Retina (tissue), 1 donor: ENCODE measurements at regions not wholly inside any gene's neighbourhood (a gene's known extent, or its start where the extent isn't known, plus 50 kb on each side); places are given as distances from the start of the nearest gene placed in this dataset.

Experiments
- DNase-seq: peaks from one replicate; pipeline ENCODE4 v3.0.0-alpha.2; 2016

- DNase-seq: no peak
Measured at GRCh38 chr18:24992491-24992890, 359.5 kb downstream of the ZNF521 start.

GRCh38 chr18:24993628-24994027 lies 358.3 kb downstream of the ZNF521 start:
- no peak for DNase-seq

GRCh38 chr18:24995056-24995455 lies 356.9 kb downstream of the ZNF521 start:
- no peak for DNase-seq

- DNase-seq: no peak
Measured at GRCh38 chr18:24995755-24996154, 356.2 kb downstream of the ZNF521 start.

- DNase-seq: no peak
Measured at GRCh38 chr18:24999650-25000267, 352.2 kb downstream of the ZNF521 start.

- DNase-seq: no peak
Measured at GRCh38 chr18:25001803-25002202, 350.2 kb downstream of the ZNF521 start.

- DNase-seq: no peak
Measured at GRCh38 chr18:25005541-25006403, 346.2 kb downstream of the ZNF521 start.

GRCh38 chr18:25010623-25011374 lies 341.2 kb downstream of the ZNF521 start:
- DNase-seq: no peak
